Spleen (tissue), 11 donors: ENCODE measurements at regions not wholly inside any gene's neighbourhood (a gene's known extent, or its start where the extent isn't known, plus 50 kb on each side); places are given as distances from the start of the nearest gene placed in this dataset.

Experiments
- DNase-seq: peaks from one replicate; pipeline ENCODE4 v3.0.0-alpha.2; 2020
- H3K27ac ChIP-seq, 8 donors: fragments of 200-600 bp; sonication (generic) in 7 of 8; 1 replicate in 4 of 8; 2 replicates in 4 of 8; pipeline versions ENCODE4 v1.5.0 to v1.8.0; 2016 to 2021; ENCODE audit warnings: inconsistent platforms in 4 of 8, mild to moderate bottlenecking in 4 of 8, moderate library complexity in 1 of 8
- H3K27me3 ChIP-seq, 7 donors: fragments of 200-600 bp; sonication (generic) in 6 of 7; replicated peaks in 1 of 7; 1 replicate in 4 of 7; 2 replicates in 3 of 7; pipeline versions ENCODE4 v1.5.0 to v1.8.0; 2016 to 2021; ENCODE audit warnings: inconsistent platforms in 3 of 7, mild to moderate bottlenecking in 1 of 7
- H3K36me3 ChIP-seq, 6 donors: fragments of 200-600 bp; sonication (generic) in 5 of 6; 1 replicate in 4 of 6; 2 replicates in 2 of 6; pipeline versions ENCODE4 v1.5.0 to v1.8.0; 2016 to 2021; ENCODE audit warnings: inconsistent platforms in 2 of 6
- H3K4me1 ChIP-seq, 6 donors: fragments of 200-600 bp; sonication (generic) in 5 of 6; 1 replicate in 3 of 6; 2 replicates in 3 of 6; pipeline versions ENCODE4 v1.5.0 to v1.8.0; 2016 to 2021; ENCODE audit warnings: inconsistent platforms in 3 of 6
- H3K4me3 ChIP-seq, 8 donors: fragments of 200-600 bp; sonication (generic) in 7 of 8; 1 replicate in 4 of 8; 2 replicates in 4 of 8; pipeline versions ENCODE4 v1.5.0 to v1.8.0; 2016 to 2021; ENCODE audit warnings: inconsistent platforms in 4 of 8, mild to moderate bottlenecking in 4 of 8, moderate library complexity in 2 of 8
- H3K9me3 ChIP-seq, 8 donors: fragments of 200-600 bp; sonication (generic) in 7 of 8; 1 replicate in 4 of 8; 2 replicates in 4 of 8; pipeline versions ENCODE4 v1.5.0 to v1.8.0; 2016 to 2021; ENCODE audit warnings: inconsistent platforms in 4 of 8
- POLR2A ChIP-seq, 3 donors: fragments of 450-650 bp; IDR thresholded peaks; one replicate each; pipeline ENCODE4 v1.5.1; 2017; ENCODE audit warnings: antibody characterized with exemption in 3 of 3, mild to moderate bottlenecking in 1 of 3
- POLR2AphosphoS5 ChIP-seq, 3 donors: sonication (generic); formaldehyde crosslinking; IDR thresholded peaks; one replicate each; pipeline ENCODE4 v1.5.1; 2017; ENCODE audit warnings: antibody characterized with exemption in 3 of 3
- WGBS, 5 donors: extraction: QIAGEN DNeasy Blood & Tissue Kit in 3 of 5; methylation state at CpG; one replicate each; pipeline versions ENCODE4 v1.1.5 to v1.1.7; 2013 to 2018; 5-methylcytosine and 5-hydroxymethylcytosine counted together
- intact Hi-C: fragments of 100-400 bp; cut with DNase I; formaldehyde crosslinking; loops from one replicate; pipeline ENCODE4 v1.15.0; 2023; ENCODE audit warnings: low total_unique reads
- TF ChIP-seq, protein P1 (sequence below), 11 experiments: fragments of 200-600 bp in 7 of 11; fragments of 450-650 bp in 4 of 11; sonication (generic) in 4 of 11; IDR thresholded peaks in 8 of 11; conservative IDR thresholded peaks in 3 of 11; 1 replicate in 7 of 11; 2 replicates in 4 of 11; pipeline versions ENCODE4 v1.4.0 to v1.8.0; 2016 to 2021; ENCODE audit warnings: antibody characterized with exemption in 11 of 11, inconsistent platforms in 4 of 11, mild to moderate bottlenecking in 1 of 11
- donor health status: healthy with polysubstance abuse.
- donor health status: DM: no; HTN: no; CAD: no; lungs with moderate emphysema.
- donor health status: DM: no; HTN: no; CAD: no.
- donor health status: Bipolar disorder and iron deficiency.
- donor health status: healthy.
- donor health status: DM: no; HTN: no; CAD: no.
- donor health status: DM: yes; HTN: yes; CAD: no.

DNA sequence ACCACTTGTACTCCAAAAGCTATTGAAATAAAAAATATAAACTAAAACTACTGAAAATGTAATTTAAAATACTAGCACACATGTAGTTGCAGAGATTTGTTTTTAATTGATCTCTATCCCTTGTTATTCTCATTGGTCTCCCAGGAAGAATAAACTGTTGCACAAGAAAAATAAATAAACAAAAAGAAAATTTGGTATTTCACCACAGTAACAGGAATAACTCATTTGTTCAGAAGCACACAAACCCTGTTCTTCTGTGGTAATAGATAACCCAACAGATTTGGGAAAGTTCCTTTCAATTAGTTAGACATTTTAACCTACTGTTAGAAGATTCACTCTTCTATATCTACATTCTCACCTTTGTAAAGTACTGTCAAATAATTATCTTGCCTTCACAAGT, 70.9 kb upstream of the APOOL start:
- Histone ChIP-seq H3K36me3 (no peaks in the 10 kb centered on the region), H3K9me3 (no peaks in the 10 kb centered on the region), H3K27me3 (peaks cover 0 to 5% (median 0%) of the 10 kb centered on the region in 7 donors), H3K4me1 (no peaks in the 10 kb centered on the region), H3K27ac (no peak overlapping the region), H3K4me3 (no peak overlapping the region)
- TF ChIP-seq, protein P1, sequence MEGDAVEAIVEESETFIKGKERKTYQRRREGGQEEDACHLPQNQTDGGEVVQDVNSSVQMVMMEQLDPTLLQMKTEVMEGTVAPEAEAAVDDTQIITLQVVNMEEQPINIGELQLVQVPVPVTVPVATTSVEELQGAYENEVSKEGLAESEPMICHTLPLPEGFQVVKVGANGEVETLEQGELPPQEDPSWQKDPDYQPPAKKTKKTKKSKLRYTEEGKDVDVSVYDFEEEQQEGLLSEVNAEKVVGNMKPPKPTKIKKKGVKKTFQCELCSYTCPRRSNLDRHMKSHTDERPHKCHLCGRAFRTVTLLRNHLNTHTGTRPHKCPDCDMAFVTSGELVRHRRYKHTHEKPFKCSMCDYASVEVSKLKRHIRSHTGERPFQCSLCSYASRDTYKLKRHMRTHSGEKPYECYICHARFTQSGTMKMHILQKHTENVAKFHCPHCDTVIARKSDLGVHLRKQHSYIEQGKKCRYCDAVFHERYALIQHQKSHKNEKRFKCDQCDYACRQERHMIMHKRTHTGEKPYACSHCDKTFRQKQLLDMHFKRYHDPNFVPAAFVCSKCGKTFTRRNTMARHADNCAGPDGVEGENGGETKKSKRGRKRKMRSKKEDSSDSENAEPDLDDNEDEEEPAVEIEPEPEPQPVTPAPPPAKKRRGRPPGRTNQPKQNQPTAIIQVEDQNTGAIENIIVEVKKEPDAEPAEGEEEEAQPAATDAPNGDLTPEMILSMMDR (IDR thresholded peaks at IDR 0.05 in 8 of 11, conservative IDR thresholded peaks at IDR 0.05 in 3 of 11), result no peak
- TF ChIP-seq POLR2AphosphoS5 (IDR thresholded peaks at IDR 0.05) (no peak), POLR2A (IDR thresholded peaks at IDR 0.05) (no peak)
- no peak for DNase-seq
- intact Hi-C loops, result no loop called here

DNA sequence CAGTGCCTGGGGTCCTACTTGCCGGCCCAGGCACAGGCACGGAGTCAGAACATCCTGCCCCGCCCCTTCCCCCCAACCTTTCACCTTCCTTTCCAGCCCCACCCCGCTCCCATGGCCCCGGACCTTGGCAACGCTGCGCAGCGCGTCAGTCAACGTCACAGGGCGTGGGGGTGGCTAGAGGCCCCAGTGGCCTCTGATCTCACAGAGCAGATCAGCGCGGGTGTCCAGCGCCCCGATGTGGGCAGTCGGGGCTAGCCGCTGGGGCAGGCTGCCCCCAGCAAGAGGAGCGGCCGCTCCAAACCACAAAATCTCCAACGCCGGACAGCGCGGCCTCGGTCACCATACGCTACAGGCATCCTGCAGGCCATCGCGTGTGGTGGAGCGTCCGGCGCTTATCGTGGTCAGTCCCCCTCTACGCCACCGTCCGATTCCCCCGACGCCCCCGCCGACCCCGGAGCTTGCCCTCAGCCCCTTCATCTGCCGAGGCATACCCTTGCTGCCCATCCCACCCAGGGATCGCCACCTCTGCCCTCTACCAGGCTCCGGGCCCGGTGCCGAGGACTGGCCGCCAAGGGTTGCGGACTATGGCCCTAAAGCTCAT, 69.6 kb upstream of the APOOL start:
- no peak overlapping the region for H3K4me3 ChIP-seq
- no peak for DNase-seq
- peaks cover 0 to 5% (median 0%) of the 10 kb centered on the region in 7 donors for H3K27me3 ChIP-seq
- TF ChIP-seq, protein P1 (IDR thresholded peaks at IDR 0.05 in 8 of 11, conservative IDR thresholded peaks at IDR 0.05 in 3 of 11), result no peak
- TF ChIP-seq POLR2A (IDR thresholded peaks at IDR 0.05) (no peak), POLR2AphosphoS5 (IDR thresholded peaks at IDR 0.05) (no peak)
- no peak overlapping the region for H3K27ac ChIP-seq
- H3K4me1 ChIP-seq, result no peaks in the 10 kb centered on the region
- intact Hi-C loops, result no loop called here
- H3K9me3 ChIP-seq, result no peaks in the 10 kb centered on the region
- no peaks in the 10 kb centered on the region for H3K36me3 ChIP-seq
- 72 to 93% (median 87%) methylated on average over 33 to 46 of the region's 46 CpGs for WGBS, 5 donors
